Caco-2 (cell line): ENCODE measurements at regions not wholly inside any gene's neighbourhood (a gene's known extent, or its start where the extent isn't known, plus 50 kb on each side); places are given as distances from the start of the nearest gene placed in this dataset.

ENCODE experiments used
- BruUV-seq: library from RNA; stranded (reverse); fragments of 400-500 nt; replicated peaks from 2 replicates; lab custom pipeline; 2021; lab: Mats Ljungman, UMichigan
- CTCF ChIA-PET: fragments of 300-600 bp; sonication (Branson Sonifier 250); formaldehyde crosslinking; loops from one replicate; lab custom pipeline; 2022; ENCODE audit warnings: antibody characterized with exemption; lab: Charles Lee
- POLR2A ChIA-PET: fragments of 300-600 bp; sonication (Branson Sonifier 250); formaldehyde crosslinking; loops from one replicate; lab custom pipeline; 2022; ENCODE audit warnings: antibody characterized with exemption; lab: Charles Lee
- DNase-seq, 2 experiments: peaks; one replicate each; pipeline versions ENCODE4 v3.0.0 to v3.0.0-alpha.2; 2020 to 2022
- H3K27me3 ChIP-seq: replicated peaks from 2 replicates; pipeline ENCODE4 v1.6.0; 2011; ENCODE audit warnings: low read length; ENCODE audit not compliant: control insufficient read depth, insufficient read depth
- H3K36me3 ChIP-seq: 2 replicates; pipeline ENCODE4 v1.5.1; 2011; ENCODE audit warnings: low read length; ENCODE audit not compliant: control insufficient read depth, insufficient read depth
- H3K4me1 ChIP-seq: fragments of 250-450 bp; sonication (Bioruptor Pico); 2 replicates; pipeline ENCODE4 v1.5.1; 2020; ENCODE audit warnings: mild to moderate bottlenecking
- H3K4me3 ChIP-seq: 2 replicates; pipeline ENCODE4 v1.5.1; 2011; ENCODE audit warnings: low read depth, mild to moderate bottlenecking, control low read depth, low read length
- H3K9me3 ChIP-seq: fragments of 250-450 bp; sonication (Bioruptor Pico); 2 replicates; pipeline ENCODE4 v1.5.1; 2020; ENCODE audit warnings: mild to moderate bottlenecking, moderate library complexity
- H3K27ac Mint-ChIP-seq: one replicate; pipeline ENCODE4 v1.8.0; 2022; ENCODE audit warnings: mixed read lengths; ENCODE audit not compliant: unreplicated experiment
- H3K27me3 Mint-ChIP-seq: one replicate; pipeline ENCODE4 v1.8.0; 2022; ENCODE audit warnings: mixed read lengths; ENCODE audit not compliant: insufficient read depth, unreplicated experiment
- H3K36me3 Mint-ChIP-seq: one replicate; pipeline ENCODE4 v1.8.0; 2022; ENCODE audit warnings: mild to moderate bottlenecking, mixed read lengths; ENCODE audit not compliant: insufficient read depth, unreplicated experiment
- H3K4me1 Mint-ChIP-seq: one replicate; pipeline ENCODE4 v1.8.0; 2022; ENCODE audit warnings: low read depth, mixed read lengths; ENCODE audit not compliant: unreplicated experiment
- H3K4me3 Mint-ChIP-seq: one replicate; pipeline ENCODE4 v1.8.0; 2022; ENCODE audit warnings: mild to moderate bottlenecking, moderate library complexity, mixed read lengths; ENCODE audit not compliant: unreplicated experiment
- H3K9me3 Mint-ChIP-seq: one replicate; pipeline ENCODE4 v1.8.0; 2022; ENCODE audit warnings: mixed read lengths; ENCODE audit not compliant: unreplicated experiment
- intact Hi-C: fragments of 100-400 bp; cut with micrococcal nuclease; formaldehyde crosslinking; loops from one replicate; pipeline ENCODE4 v1.10.0; 2022; ENCODE audit not compliant: unreplicated experiment
- TF ChIP-seq, protein P1 (sequence below), 2 experiments: fragments of 200-600 bp in 1 of 2; IDR thresholded peaks; 1 replicate in 1 of 2; 2 replicates in 1 of 2; pipeline versions ENCODE4 v1.5.1 to v1.8.0; 2011 to 2022; ENCODE audit warnings: antibody characterized with exemption in 1 of 2, control low read depth in 1 of 2, inconsistent platforms in 1 of 2, low read depth in 1 of 2, low read length in 1 of 2, mild to moderate bottlenecking in 1 of 2, moderate library complexity in 1 of 2; ENCODE audit not compliant: insufficient read depth in 1 of 2, severe bottlenecking in 1 of 2, unreplicated experiment in 1 of 2

DNA sequence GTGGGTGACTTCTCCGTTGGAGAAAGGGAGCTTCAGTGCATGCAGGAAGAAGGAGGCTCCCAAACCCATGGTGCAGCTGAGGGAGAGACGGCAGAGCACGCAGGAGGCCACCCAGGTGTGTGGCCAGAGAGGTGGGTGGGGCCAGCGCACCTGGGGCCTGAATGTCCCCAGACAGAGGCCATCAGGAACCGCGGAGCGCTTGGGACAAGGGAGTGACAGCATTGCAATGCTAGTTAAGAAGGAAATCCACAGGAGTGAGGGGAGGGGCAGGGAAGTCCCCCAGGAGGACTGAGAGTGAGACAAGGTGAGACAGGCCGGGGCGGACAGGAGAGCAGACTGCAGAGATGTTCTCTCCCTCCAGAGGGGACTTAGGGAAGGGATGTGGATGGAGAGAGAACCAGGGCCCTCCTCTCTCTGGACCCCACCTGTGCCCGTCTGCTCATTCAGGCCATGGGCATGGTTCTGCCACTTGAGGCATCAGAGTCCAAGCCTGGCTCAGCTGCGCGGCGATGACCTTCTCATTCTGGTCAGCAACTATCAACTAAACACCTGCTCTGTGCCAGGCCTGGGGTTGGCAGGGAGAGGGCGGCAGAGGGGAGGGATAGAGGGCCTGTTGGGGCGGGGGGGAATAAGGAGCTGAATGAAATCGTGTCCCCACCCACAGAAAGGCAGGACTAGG, 69.4 kb upstream of the COL13A1 start:
- H3K4me3 Mint-ChIP-seq = no peak overlapping the region
- no peaks in the 10 kb centered on the region for H3K36me3 ChIP-seq
- H3K36me3 Mint-ChIP-seq = no peaks in the 10 kb centered on the region
- ChIA-PET CTCF (no interaction called here), POLR2A (no interaction called here)
- H3K9me3 Mint-ChIP-seq = no peaks in the 10 kb centered on the region
- TF ChIP-seq, protein P1, sequence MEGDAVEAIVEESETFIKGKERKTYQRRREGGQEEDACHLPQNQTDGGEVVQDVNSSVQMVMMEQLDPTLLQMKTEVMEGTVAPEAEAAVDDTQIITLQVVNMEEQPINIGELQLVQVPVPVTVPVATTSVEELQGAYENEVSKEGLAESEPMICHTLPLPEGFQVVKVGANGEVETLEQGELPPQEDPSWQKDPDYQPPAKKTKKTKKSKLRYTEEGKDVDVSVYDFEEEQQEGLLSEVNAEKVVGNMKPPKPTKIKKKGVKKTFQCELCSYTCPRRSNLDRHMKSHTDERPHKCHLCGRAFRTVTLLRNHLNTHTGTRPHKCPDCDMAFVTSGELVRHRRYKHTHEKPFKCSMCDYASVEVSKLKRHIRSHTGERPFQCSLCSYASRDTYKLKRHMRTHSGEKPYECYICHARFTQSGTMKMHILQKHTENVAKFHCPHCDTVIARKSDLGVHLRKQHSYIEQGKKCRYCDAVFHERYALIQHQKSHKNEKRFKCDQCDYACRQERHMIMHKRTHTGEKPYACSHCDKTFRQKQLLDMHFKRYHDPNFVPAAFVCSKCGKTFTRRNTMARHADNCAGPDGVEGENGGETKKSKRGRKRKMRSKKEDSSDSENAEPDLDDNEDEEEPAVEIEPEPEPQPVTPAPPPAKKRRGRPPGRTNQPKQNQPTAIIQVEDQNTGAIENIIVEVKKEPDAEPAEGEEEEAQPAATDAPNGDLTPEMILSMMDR (IDR thresholded peaks at IDR 0.05; ENCODE audit: insufficient read depth in 1 of 2, low read depth in 1 of 2, low read length in 1 of 2, severe bottlenecking in 1 of 2, unreplicated experiment in 1 of 2) = no peak
- no peaks in the 10 kb centered on the region for H3K4me1 Mint-ChIP-seq
- H3K27me3 Mint-ChIP-seq = no peaks in the 10 kb centered on the region
- H3K9me3 ChIP-seq = 0 out of 2 replicates have a peak, but pooled peaks cover 3% of the 10 kb centered on the region
- no peaks in the 10 kb centered on the region for H3K4me1 ChIP-seq
- H3K4me3 ChIP-seq = no peak overlapping the region
- no peak for DNase-seq
- no peaks in the 10 kb centered on the region for H3K27me3 ChIP-seq
- intact Hi-C loops = no loop called here
- no TSS peak for BruUV-seq
- H3K27ac Mint-ChIP-seq = no peak overlapping the region

DNA sequence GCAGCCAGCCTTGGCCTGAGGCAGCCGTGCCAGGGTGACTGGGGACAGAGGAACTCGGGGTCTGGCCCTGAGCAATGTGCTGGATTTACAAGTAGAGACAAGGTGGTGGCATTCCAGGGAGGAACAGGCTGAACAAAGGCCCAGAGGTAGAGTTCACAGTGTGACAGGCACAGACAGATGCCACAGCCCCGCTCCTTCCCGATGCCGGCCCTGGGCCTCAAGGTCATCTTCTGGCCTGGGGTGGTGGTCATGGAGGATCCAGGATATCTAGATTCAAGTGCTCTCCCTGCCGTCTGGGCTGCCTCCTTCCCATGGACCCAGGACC, 68.9 kb upstream of the COL13A1 start:
- H3K27ac Mint-ChIP-seq = no peak overlapping the region
- TF ChIP-seq, protein P1 (IDR thresholded peaks at IDR 0.05; ENCODE audit: insufficient read depth in 1 of 2, low read depth in 1 of 2, low read length in 1 of 2, severe bottlenecking in 1 of 2, unreplicated experiment in 1 of 2) = no peak

DNA sequence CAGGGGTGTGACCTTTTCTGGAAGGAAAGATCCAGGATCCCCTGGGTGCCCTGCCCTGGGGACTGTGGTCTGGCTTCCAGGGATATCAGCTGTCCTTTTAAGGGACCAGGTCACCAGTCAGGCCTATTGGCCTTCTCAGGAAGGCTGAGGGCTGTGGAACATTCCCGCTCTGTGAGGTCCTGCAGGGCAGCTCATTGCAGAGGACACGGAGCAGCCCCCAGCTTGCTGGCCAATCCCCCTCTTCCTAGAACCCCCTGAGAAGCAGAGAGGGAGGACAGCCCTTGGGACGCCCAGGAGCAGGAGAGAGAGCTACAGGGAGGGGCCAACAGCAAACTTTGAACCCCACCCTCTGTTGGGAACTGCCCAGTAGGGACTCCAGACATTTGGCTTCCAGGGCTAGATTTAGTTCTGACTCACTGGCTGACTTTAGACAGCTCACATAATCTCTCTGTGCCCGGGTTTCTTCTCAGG, 67.9 kb upstream of the COL13A1 start:
- TF ChIP-seq, protein P1 (IDR thresholded peaks at IDR 0.05; ENCODE audit: insufficient read depth in 1 of 2, low read depth in 1 of 2, low read length in 1 of 2, severe bottlenecking in 1 of 2, unreplicated experiment in 1 of 2) = no peak
- Histone ChIP-seq H3K9me3 (0 out of 2 replicates have a peak, but pooled peaks cover 3% of the 10 kb centered on the region), H3K36me3 (no peaks in the 10 kb centered on the region), H3K27me3 (no peaks in the 10 kb centered on the region), H3K4me3 (no peak overlapping the region), H3K4me1 (no peaks in the 10 kb centered on the region)
- intact Hi-C loops = no loop called here
- peaks cover under 1% of the 10 kb centered on the region for H3K27me3 Mint-ChIP-seq
- H3K4me3 Mint-ChIP-seq = no peak overlapping the region
- ChIA-PET POLR2A (no interaction called here), CTCF (interaction anchor here (0.6 to 0.9 kb wide), 2 partner anchors 89 to 91 kb away, joined by 3 to 4 read pairs; no protein-coding TSS in a partner anchor)
- DNase-seq = no peak
- H3K9me3 Mint-ChIP-seq = no peaks in the 10 kb centered on the region
- no peaks in the 10 kb centered on the region for H3K36me3 Mint-ChIP-seq
- no peaks in the 10 kb centered on the region for H3K4me1 Mint-ChIP-seq
- no TSS peak for BruUV-seq
- no peak overlapping the region for H3K27ac Mint-ChIP-seq

More for the DNA sequence above, 68.9 kb upstream of the COL13A1 start:
- no peak overlapping the region for H3K4me3 Mint-ChIP-seq
- H3K4me1 Mint-ChIP-seq = no peaks in the 10 kb centered on the region
- intact Hi-C loops = no loop called here
- Histone ChIP-seq H3K4me1 (no peaks in the 10 kb centered on the region), H3K36me3 (no peaks in the 10 kb centered on the region), H3K27me3 (no peaks in the 10 kb centered on the region), H3K9me3 (0 out of 2 replicates have a peak, but pooled peaks cover 3% of the 10 kb centered on the region), H3K4me3 (no peak overlapping the region)
- DNase-seq = no peak
- no TSS peak for BruUV-seq
- no peaks in the 10 kb centered on the region for H3K36me3 Mint-ChIP-seq
- ChIA-PET POLR2A (no interaction called here), CTCF (no interaction called here)
- no peaks in the 10 kb centered on the region for H3K9me3 Mint-ChIP-seq
- H3K27me3 Mint-ChIP-seq = no peaks in the 10 kb centered on the region
